Fibroblast of mammary gland (primary cell): ENCODE measurements at regions not wholly inside any gene's neighbourhood (a gene's known extent, or its start where the extent isn't known, plus 50 kb on each side); places are given as distances from the start of the nearest gene placed in this dataset.

Source experiments
- DNase-seq: peaks from one replicate; pipeline ENCODE4 v3.0.0-alpha.2; 2010; ENCODE audit warnings: low read depth
- H3K4me3 ChIP-seq: 2 replicates; pipeline ENCODE4 v1.5.1; 2011; ENCODE audit warnings: low read depth, mild to moderate bottlenecking, low read length, moderate library complexity; ENCODE audit not compliant: control insufficient read depth
- TF ChIP-seq, protein P1 (sequence below): conservative IDR thresholded peaks from 2 replicates; pipeline ENCODE4 v1.5.1; 2011; ENCODE audit warnings: low read depth, low read length, inconsistent platforms; ENCODE audit not compliant: control insufficient read depth, insufficient read depth

DNA sequence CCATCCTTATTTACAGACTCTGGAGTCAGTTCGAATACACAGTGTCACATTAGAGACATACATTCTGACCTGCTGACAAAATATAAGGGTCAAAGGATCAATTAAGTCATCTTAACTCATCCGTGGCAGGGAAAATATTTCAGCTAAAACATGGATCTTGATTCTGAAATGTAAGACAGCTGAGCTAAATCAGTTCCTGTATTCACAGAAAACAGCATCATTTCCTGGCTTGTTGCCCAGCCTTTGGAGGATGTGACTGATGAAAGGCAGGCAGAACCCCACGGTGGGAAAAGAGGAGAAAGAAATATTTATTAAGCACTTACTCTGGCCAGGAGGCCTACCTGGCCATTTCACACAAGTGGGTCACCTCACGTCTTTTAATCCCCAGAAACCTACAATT, 101.9 kb downstream of the GAS2L3 start:
- TF ChIP-seq, protein P1, sequence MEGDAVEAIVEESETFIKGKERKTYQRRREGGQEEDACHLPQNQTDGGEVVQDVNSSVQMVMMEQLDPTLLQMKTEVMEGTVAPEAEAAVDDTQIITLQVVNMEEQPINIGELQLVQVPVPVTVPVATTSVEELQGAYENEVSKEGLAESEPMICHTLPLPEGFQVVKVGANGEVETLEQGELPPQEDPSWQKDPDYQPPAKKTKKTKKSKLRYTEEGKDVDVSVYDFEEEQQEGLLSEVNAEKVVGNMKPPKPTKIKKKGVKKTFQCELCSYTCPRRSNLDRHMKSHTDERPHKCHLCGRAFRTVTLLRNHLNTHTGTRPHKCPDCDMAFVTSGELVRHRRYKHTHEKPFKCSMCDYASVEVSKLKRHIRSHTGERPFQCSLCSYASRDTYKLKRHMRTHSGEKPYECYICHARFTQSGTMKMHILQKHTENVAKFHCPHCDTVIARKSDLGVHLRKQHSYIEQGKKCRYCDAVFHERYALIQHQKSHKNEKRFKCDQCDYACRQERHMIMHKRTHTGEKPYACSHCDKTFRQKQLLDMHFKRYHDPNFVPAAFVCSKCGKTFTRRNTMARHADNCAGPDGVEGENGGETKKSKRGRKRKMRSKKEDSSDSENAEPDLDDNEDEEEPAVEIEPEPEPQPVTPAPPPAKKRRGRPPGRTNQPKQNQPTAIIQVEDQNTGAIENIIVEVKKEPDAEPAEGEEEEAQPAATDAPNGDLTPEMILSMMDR, result no peak
- no peak overlapping the region for H3K4me3 ChIP-seq
- DNase-seq, result peak; percentile 79

DNA sequence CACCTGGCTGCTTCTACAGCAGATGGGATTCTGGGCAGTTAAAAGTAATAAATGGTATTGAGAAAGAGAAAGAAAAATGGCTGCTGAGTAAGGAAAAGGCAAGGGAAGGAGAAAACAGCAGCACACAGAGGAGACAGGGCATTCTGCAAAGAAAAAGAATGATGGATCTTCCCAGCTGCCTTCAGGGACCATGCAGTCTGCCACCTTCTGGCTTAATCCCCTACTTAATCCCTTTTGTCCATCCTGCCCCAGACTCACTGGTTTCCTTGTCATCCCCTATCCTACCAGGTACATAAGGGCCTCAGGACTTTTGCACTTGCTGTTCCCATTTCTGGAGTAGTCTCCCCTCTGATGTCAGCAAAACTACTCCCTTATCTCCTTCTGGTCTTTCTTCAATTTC, 107.6 kb downstream of the GAS2L3 start:
- TF ChIP-seq, protein P1, result no peak
- no peak for DNase-seq
- no peak overlapping the region for H3K4me3 ChIP-seq

DNA sequence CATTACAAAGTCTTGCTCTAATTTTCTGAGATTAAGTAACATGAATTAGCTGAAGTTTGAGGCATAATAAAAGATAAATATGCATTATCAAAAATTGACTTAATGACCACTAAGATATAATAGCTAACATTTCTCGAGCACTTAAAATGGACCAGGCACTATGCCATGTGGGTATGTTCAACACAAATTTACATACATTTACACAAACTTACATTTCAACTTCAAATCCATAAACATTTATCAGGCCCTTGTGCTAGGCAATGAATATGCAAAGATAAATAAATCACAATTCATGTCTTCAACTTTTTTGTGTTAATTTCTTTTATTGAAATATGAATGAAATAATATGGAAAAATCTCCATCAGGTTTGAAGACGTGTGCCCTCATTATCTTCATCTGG, 108.7 kb downstream of the GAS2L3 start:
- TF ChIP-seq, protein P1, result no peak
- H3K4me3 ChIP-seq, result no peak overlapping the region
- no peak for DNase-seq

DNA sequence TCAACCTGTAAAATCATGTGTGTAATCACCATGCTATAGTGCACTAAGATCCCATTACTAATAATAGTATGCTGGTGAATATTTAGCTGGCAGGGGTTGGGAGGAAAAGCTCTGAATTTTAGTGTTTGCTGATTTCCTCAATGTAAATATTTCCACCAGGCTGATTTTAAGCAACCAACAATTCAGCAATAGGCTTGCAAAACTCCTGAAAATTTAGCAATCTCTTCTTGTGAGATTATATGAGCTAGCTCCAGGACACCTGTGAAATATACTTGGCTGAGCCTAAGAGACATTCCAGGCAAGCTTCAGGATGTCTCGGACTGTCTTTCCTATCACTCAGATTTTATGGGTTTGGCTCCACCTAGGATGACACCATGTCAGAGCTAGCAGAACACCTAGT, 106.9 kb upstream of the ANO4 start:
- no peak overlapping the region for H3K4me3 ChIP-seq
- no peak for DNase-seq
- TF ChIP-seq, protein P1, result no peak

GRCh38 chr12:100688451-100688864, 106.1 kb upstream of the ANO4 start:
- peak; percentile 25 for DNase-seq
- no peak overlapping the region for H3K4me3 ChIP-seq
- TF ChIP-seq, protein P1, result no peak

DNA sequence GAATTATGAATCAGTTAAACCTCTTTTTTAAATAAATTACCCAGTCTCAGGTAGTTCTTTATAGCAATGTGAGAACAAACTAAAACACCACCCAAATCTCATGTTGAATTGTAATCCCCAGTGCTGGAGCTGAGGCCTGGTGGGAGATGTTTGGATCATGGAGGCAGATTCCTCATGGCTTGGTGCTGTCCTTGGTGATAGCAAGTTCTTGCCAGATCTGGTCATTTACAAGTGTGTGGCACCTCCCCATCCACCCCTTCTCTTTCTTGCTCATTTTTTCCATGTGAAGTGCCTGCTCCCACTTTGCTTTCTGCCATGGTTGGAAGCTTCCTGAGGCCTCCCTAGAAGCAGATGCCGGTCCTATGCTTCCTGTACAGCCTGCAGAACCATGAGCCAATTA, 102.1 kb upstream of the ANO4 start:
- H3K4me3 ChIP-seq, result no peak overlapping the region
- no peak for DNase-seq
- TF ChIP-seq, protein P1, result no peak

DNA sequence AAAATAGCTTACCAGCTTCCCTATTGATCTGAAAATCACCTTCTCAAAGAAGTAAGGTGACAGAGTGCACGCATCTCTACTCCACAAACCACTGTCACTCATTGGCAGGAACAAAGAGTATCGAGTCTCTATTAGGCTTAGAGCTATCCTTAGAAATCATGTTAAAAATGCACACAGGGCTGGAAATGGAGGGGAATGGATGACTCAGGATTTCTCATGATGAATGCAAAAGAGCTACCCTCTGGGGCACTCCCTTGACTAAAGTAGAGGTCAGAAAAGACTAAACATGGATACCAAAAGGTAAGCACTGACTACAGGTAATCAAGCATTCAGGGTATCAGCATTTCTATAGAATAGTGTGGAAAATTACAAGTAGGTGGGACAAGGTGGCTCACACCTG, 96.1 kb upstream of the ANO4 start:
- H3K4me3 ChIP-seq, result no peak overlapping the region
- no peak for DNase-seq
- TF ChIP-seq, protein P1, result no peak
